Thyroid gland (tissue), 4 donors: ENCODE measurements at regions not wholly inside any gene's neighbourhood (a gene's known extent, or its start where the extent isn't known, plus 50 kb on each side); places are given as distances from the start of the nearest gene placed in this dataset.

Experiments
- POLR2A ChIP-seq, 2 donors: fragments of 450-650 bp; IDR thresholded peaks; one replicate each; pipeline ENCODE4 v1.6.1; 2017; ENCODE audit warnings: antibody characterized with exemption in 2 of 2, mild to moderate bottlenecking in 2 of 2, moderate library complexity in 1 of 2
- TF ChIP-seq, protein P1 (sequence below), 6 experiments: fragments of 200-600 bp in 3 of 6; fragments of 450-650 bp in 3 of 6; sonication (generic) in 3 of 6; IDR thresholded peaks; one replicate each; pipeline ENCODE4 v1.5.1; 2016 to 2019; ENCODE audit warnings: antibody characterized with exemption in 6 of 6, mild to moderate bottlenecking in 2 of 6, inconsistent platforms in 1 of 6, moderate library complexity in 1 of 6

DNA sequence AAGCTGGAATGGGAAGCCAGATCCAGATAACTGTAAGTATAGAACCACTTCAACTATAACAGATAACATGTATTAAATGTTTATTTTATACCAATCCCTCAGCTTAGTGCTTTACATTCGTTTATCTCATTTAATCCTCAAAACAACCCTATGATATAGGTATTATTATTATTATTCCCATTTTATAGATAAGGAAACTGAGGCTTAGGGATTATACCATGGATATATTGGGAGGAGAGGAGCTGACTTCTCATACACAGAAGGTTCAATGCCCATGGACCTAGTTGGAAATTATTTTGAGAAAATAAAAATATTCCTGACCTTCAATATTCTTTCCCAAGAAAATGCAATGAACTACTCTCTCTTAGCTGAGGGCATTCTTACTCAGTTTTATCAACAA, 140.4 kb upstream of the C11orf58 start:
- TF ChIP-seq, protein P1, sequence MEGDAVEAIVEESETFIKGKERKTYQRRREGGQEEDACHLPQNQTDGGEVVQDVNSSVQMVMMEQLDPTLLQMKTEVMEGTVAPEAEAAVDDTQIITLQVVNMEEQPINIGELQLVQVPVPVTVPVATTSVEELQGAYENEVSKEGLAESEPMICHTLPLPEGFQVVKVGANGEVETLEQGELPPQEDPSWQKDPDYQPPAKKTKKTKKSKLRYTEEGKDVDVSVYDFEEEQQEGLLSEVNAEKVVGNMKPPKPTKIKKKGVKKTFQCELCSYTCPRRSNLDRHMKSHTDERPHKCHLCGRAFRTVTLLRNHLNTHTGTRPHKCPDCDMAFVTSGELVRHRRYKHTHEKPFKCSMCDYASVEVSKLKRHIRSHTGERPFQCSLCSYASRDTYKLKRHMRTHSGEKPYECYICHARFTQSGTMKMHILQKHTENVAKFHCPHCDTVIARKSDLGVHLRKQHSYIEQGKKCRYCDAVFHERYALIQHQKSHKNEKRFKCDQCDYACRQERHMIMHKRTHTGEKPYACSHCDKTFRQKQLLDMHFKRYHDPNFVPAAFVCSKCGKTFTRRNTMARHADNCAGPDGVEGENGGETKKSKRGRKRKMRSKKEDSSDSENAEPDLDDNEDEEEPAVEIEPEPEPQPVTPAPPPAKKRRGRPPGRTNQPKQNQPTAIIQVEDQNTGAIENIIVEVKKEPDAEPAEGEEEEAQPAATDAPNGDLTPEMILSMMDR (IDR thresholded peaks at IDR 0.05), result no peak
- TF ChIP-seq POLR2A (IDR thresholded peaks at IDR 0.05), result no peak
